GM10266 (cell line): ENCODE measurements at regions not wholly inside any gene's neighbourhood (a gene's known extent, or its start where the extent isn't known, plus 50 kb on each side); places are given as distances from the start of the nearest gene placed in this dataset.
A peak's percentile ranks its signal among the peaks of the same experiment; 100 is the strongest.

ENCODE experiments used
- DNase-seq: peaks from one replicate; pipeline ENCODE4 v3.0.0; 2012; ENCODE audit errors: extremely low spot score
- TF ChIP-seq, protein P1 (sequence below): IDR thresholded peaks from 2 replicates; pipeline ENCODE4 v1.5.1; 2012; ENCODE audit warnings: mild to moderate bottlenecking, low read depth; ENCODE audit not compliant: control insufficient read depth, insufficient read depth; ENCODE audit errors: missing control alignments

DNA sequence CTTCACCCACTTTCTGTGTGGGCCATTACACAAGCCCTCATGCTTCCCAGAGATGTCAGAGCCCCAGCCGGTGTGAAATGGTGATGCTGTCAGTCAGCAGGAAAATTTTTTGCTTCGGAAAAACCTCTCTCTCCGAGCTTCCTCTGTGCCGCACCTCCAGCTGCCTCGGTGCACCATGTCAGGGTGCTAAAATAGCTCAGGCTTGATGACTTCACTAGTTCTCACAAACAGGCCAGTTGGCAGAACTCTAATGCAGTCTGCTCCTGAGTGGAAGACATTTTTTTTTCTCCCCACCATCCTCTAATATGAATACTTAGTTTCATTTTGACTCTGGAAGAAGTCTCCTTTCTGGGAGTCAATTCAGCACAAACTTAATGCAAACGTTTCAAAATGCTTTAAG, 71.3 kb downstream of the KLF12 start:
- TF ChIP-seq, protein P1, sequence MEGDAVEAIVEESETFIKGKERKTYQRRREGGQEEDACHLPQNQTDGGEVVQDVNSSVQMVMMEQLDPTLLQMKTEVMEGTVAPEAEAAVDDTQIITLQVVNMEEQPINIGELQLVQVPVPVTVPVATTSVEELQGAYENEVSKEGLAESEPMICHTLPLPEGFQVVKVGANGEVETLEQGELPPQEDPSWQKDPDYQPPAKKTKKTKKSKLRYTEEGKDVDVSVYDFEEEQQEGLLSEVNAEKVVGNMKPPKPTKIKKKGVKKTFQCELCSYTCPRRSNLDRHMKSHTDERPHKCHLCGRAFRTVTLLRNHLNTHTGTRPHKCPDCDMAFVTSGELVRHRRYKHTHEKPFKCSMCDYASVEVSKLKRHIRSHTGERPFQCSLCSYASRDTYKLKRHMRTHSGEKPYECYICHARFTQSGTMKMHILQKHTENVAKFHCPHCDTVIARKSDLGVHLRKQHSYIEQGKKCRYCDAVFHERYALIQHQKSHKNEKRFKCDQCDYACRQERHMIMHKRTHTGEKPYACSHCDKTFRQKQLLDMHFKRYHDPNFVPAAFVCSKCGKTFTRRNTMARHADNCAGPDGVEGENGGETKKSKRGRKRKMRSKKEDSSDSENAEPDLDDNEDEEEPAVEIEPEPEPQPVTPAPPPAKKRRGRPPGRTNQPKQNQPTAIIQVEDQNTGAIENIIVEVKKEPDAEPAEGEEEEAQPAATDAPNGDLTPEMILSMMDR: no peak
- peak; percentile 35 for DNase-seq

DNA sequence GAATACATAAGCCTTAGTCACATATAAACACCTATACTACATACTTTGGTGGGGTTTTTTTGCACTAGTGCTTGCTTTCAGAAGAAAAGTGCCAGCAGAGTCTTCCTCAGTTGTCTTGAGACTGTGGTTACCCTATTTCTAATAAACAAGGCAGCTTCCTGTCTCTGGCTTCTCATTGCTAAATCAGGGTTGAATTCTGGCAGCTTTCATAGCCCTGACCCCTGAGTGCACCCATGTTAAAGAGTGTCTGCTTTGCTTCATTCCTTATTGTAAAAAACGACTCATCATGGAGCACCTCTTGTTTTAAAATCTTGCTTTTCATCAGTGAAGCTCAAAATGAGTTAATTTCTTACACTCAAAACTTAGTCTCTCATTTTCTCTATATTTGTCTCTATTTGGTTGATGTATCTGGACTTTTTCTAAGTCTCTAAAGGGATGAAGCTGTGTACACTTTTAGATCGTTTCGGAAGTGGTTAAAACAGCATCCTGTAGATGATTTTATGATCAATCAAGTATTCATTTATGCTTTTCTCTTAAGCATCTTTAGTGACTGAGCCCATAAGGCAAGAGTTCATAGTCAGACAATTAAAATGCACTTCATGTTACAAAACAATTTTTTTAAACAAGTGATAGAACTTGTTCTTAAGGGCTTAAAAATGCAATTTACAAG, 72.1 kb downstream of the KLF12 start:
- TF ChIP-seq, protein P1: no peak
- DNase-seq: peak; percentile 17

DNA sequence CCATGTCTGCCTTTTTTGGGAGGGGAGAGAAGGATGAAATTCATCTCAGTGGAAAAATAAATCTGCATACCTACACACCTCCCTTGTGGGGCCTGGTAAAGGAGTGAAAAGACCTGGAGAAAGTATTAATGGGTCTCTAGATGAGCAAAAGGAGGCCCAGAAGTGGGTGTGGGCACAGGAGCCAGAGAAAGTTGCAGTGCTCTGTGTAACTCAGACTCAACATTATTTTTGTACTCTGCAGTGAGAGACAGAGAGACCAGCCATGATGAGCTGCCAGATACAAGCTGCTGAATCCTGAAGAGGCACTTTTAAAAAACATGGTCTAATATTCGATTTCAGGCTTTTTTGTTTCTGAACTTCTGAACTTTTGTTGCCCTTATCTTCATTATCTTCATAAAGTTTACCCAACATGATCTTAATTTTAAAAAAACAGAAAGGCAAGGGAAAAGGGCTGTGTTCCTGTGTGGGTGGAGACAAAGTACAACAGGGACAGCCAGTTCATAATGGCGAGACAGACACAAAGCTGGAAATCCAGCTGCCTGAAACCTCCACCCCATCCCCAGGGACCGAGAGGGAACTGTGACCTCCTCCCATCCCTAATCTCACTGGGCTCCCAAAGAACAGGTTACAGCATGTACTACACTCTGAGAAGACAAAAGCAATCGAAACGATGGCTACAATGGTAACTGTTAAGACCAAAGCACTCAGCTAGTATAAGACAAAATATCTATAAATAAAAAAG, 77.2 kb downstream of the KLF12 start:
- TF ChIP-seq, protein P1: no peak
- no peak for DNase-seq

DNA sequence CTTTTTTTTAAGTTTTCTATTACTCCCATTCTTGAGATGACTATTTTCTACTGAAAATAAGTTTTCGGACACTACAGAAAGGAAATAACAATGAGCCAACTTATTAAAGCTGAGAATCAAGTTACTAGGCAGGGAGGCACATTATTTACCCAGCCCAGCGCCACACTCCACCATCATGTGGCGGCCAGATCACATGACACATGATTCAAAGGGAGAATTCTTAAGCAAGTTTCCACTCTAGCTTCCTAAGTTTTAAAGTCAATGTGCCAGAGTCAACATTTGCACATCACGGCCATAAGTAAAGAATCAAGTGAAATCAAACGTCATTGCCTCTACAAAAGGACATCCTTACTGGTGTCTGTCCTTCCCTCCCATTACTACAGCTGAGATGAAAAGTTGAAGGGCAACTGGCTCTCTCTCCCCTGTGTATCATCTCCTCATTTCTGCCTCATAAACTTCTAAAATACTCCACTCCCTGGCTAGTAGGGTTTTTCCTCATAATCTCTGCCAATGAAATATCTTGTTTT, 81.7 kb downstream of the KLF12 start:
- TF ChIP-seq, protein P1: no peak

DNA sequence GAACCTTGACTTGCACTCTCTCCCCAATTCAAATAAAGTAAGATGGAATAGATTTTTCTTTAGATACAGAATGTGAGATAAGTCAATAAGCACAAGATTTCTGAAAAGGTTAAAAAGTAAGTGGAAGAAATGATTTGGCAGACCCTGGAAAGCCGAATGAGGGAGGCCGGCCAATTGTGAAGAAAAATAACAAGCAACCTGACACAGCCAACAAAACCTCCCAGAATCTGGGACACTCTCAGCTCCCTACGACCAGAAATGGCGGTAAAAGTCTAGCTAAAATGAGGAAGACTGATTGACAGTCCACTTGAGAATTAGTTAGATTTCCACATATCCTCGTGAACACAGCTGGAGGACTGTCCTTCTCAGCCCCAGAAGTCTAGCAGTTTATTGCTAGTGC, 85.4 kb downstream of the KLF12 start:
- TF ChIP-seq, protein P1: no peak
- no peak for DNase-seq

More for the DNA sequence above, 81.7 kb downstream of the KLF12 start:
- DNase-seq: no peak

DNA sequence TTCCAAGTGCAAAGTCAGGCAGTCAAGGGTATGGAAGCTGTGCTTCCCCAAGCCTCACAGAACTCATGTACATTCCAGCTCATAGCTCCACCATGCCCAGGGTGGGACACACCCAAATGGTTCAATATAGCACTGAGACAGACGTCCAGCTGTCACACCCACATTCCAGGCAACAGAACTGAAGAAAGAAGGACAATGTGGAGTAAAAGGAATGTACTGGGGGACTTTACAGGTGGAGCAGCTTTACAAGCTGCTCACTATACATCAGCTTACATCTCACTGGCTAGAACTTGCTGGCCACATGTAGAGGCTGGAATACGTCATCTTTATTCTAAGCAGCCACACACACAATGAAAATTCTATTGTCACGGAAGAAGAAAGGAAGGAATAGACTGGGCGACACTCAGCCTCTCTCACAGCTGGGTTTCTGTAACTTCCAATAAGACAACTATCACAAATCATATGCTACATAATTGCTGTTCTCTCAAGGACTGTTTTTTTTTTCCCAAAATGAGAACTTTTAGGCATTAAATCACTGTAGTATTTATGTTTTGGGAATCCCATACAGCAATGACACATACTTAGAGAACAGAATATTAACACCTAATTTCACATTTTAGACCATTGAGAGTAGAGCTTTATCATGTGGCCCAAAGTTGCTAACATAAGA, 86.1 kb downstream of the KLF12 start:
- no peak for DNase-seq
- TF ChIP-seq, protein P1: no peak
